GM04504 (cell line): ENCODE measurements at regions not wholly inside any gene's neighbourhood (a gene's known extent, or its start where the extent isn't known, plus 50 kb on each side); places are given as distances from the start of the nearest gene placed in this dataset.

ENCODE experiments used
- DNase-seq: peaks from one replicate; pipeline ENCODE4 v3.0.0-alpha.2; 2012; ENCODE audit warnings: low read depth

- no peak for DNase-seq
Measured at GRCh38 chr9:82621447-82621846, 441.5 kb downstream of the RASEF start.

- no peak for DNase-seq
Measured at GRCh38 chr9:82637368-82637767, 425.6 kb downstream of the RASEF start.

- DNase-seq = no peak
Measured at GRCh38 chr9:82645600-82645999, 417.3 kb downstream of the RASEF start.

- DNase-seq = no peak
Measured at GRCh38 chr9:82650368-82650767, 412.6 kb downstream of the RASEF start.

- no peak for DNase-seq
Measured at GRCh38 chr9:82651474-82651873, 411.5 kb downstream of the RASEF start.

GRCh38 chr9:82665324-82665723 is 397.6 kb downstream of the RASEF start:
- DNase-seq = no peak

- DNase-seq = no peak
Measured at GRCh38 chr9:82668689-82669199, 394.2 kb downstream of the RASEF start.

GRCh38 chr9:82670000-82670399 is 392.9 kb downstream of the RASEF start:
- DNase-seq = no peak

GRCh38 chr9:82670726-82671125 is 392.2 kb downstream of the RASEF start:
- DNase-seq = no peak

- no peak for DNase-seq
Measured at GRCh38 chr9:82673201-82673600, 389.7 kb downstream of the RASEF start.

GRCh38 chr9:82673919-82674318 is 389.0 kb downstream of the RASEF start:
- no peak for DNase-seq

- no peak for DNase-seq
Measured at GRCh38 chr9:82675102-82675501, 387.8 kb downstream of the RASEF start.

GRCh38 chr9:82675605-82676004 is 387.3 kb downstream of the RASEF start:
- no peak for DNase-seq

- DNase-seq = no peak
Measured at GRCh38 chr9:82677086-82677485, 385.9 kb downstream of the RASEF start.

- no peak for DNase-seq
Measured at GRCh38 chr9:82679472-82679871, 383.5 kb downstream of the RASEF start.

- DNase-seq = no peak
Measured at GRCh38 chr9:82680179-82680935, 382.6 kb downstream of the RASEF start.

GRCh38 chr9:82681809-82682208 is 381.1 kb downstream of the RASEF start:
- DNase-seq = no peak

- DNase-seq = no peak
Measured at GRCh38 chr9:82682431-82682830, 380.5 kb downstream of the RASEF start.

GRCh38 chr9:82695704-82696103 is 367.2 kb downstream of the RASEF start:
- DNase-seq = no peak

GRCh38 chr9:82706786-82707185 is 356.2 kb downstream of the RASEF start:
- no peak for DNase-seq

GRCh38 chr9:82716821-82717220 is 346.1 kb downstream of the RASEF start:
- DNase-seq = no peak

- DNase-seq = no peak
Measured at GRCh38 chr9:82720515-82720914, 342.4 kb downstream of the RASEF start.

- no peak for DNase-seq
Measured at GRCh38 chr9:82721593-82721992, 341.3 kb downstream of the RASEF start.

- no peak for DNase-seq
Measured at GRCh38 chr9:82722051-82722450, 340.9 kb downstream of the RASEF start.
